ENCODE measurements at regions not wholly inside any gene's neighbourhood (a gene's known extent, or its start where the extent isn't known, plus 50 kb on each side); places are given as distances from the start of the nearest gene placed in this dataset.
"Not testable (repeated sequence)": the region's sequence is repeated elsewhere in the genome, so short reads cannot be mapped to it uniquely, and the experiment has no call there.

DNA sequence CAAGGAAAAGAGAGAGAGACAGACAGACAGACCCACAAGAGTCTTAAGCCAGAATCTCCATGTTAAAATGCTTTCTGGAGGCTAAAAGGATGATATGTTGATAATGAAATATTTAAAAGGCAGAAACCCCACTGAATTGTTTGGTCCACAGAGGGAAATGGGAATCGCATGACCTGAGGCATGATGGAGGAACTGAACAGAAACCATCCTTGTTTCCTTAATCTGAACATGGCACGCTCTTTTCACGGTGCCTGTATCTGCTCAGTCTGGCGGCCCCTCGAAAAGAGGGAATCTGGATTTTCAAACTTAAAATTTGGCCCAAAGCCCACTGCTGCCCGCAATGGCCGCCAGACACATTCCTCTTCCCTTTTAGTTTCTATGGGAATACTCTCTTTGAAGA, 173.5 kb upstream of the OSBPL11 start:
- TF ChIP-seq CTCF (IDR thresholded peaks at IDR 0.05; ENCODE audit: insufficient read depth, low read depth, low read length); EZH2 (IDR thresholded peaks at IDR 0.05; ENCODE audit: insufficient read depth, low read length): not testable (repeated sequence)

All from astrocyte (in vitro differentiated cells and primary cell).